H9 (cell line): ENCODE measurements at regions not wholly inside any gene's neighbourhood (a gene's known extent, or its start where the extent isn't known, plus 50 kb on each side); places are given as distances from the start of the nearest gene placed in this dataset.
"Not testable (repeated sequence)": the region's sequence is repeated elsewhere in the genome, so short reads cannot be mapped to it uniquely, and the experiment has no call there.

Experiments used
- DNase-seq: peaks from one replicate; pipeline ENCODE4 v3.0.0-alpha.2; 2017
- H2AFZ ChIP-seq: one replicate; pipeline ENCODE4 v1.6.1; 2013; ENCODE audit warnings: mild to moderate bottlenecking, low read length, control low read depth, moderate library complexity
- H2AK5ac ChIP-seq: 2 replicates; pipeline ENCODE4 v1.6.1; 2013; ENCODE audit warnings: low read length, control low read depth, mixed read lengths; ENCODE audit not compliant: insufficient read length
- H2BK120ac ChIP-seq: one replicate; pipeline ENCODE4 v1.6.1; 2013; ENCODE audit warnings: low read depth, mild to moderate bottlenecking, low read length, control low read depth, inconsistent platforms; ENCODE audit not compliant: poor library complexity, severe bottlenecking
- H2BK12ac ChIP-seq: 2 replicates; pipeline ENCODE4 v1.6.1; 2013; ENCODE audit warnings: low read length, control low read depth, mixed read lengths, low read depth; ENCODE audit not compliant: insufficient read length
- H2BK15ac ChIP-seq: 2 replicates; pipeline ENCODE4 v1.6.1; 2013; ENCODE audit warnings: low read depth, low read length, control low read depth
- H2BK20ac ChIP-seq: one replicate; pipeline ENCODE4 v1.6.1; 2013; ENCODE audit warnings: low read depth, mild to moderate bottlenecking, low read length, control low read depth, inconsistent platforms; ENCODE audit not compliant: poor library complexity, severe bottlenecking
- H2BK5ac ChIP-seq: 2 replicates; pipeline ENCODE4 v1.6.1; 2013; ENCODE audit warnings: low read length, control low read depth, mixed read lengths; ENCODE audit not compliant: insufficient read length
- H3K14ac ChIP-seq: 2 replicates; pipeline ENCODE4 v1.6.1; 2013; ENCODE audit warnings: low read length, control low read depth; ENCODE audit not compliant: insufficient read depth
- H3K18ac ChIP-seq: 2 replicates; pipeline ENCODE4 v1.6.1; 2013; ENCODE audit warnings: low read depth, mild to moderate bottlenecking, mixed read lengths, low read length, control low read depth; ENCODE audit not compliant: insufficient read length
- H3K23ac ChIP-seq: 2 replicates; pipeline ENCODE4 v1.6.1; 2013; ENCODE audit warnings: low read length, control low read depth, mixed read lengths, low read depth; ENCODE audit not compliant: insufficient read length
- H3K23me2 ChIP-seq: 2 replicates; pipeline ENCODE4 v1.6.1; 2013; ENCODE audit warnings: low read depth, mild to moderate bottlenecking, mixed read lengths, low read length, control low read depth; ENCODE audit not compliant: insufficient read length, poor library complexity, severe bottlenecking
- H3K27ac ChIP-seq: 2 replicates; pipeline ENCODE4 v1.5.1; 2013; ENCODE audit warnings: low read length, control low read depth, mixed read lengths, low read depth; ENCODE audit not compliant: insufficient read length
- H3K27me3 ChIP-seq: 2 replicates; pipeline ENCODE4 v1.6.1; 2013; ENCODE audit warnings: low read length, control low read depth, inconsistent platforms; ENCODE audit not compliant: insufficient read depth
- H3K4ac ChIP-seq: 2 replicates; pipeline ENCODE4 v1.6.1; 2013; ENCODE audit warnings: low read depth, mild to moderate bottlenecking, control low read depth, inconsistent platforms, low read length, moderate library complexity
- H3K4me1 ChIP-seq: 2 replicates; pipeline ENCODE4 v1.6.1; 2013; ENCODE audit warnings: low read length, control low read depth, inconsistent platforms; ENCODE audit not compliant: insufficient read depth
- H3K4me2 ChIP-seq: 2 replicates; pipeline ENCODE4 v1.6.1; 2013; ENCODE audit warnings: low read length, control low read depth, mixed read lengths; ENCODE audit not compliant: insufficient read length, insufficient read depth
- H3K56ac ChIP-seq: 2 replicates; pipeline ENCODE4 v1.6.1; 2013; ENCODE audit warnings: low read depth, mild to moderate bottlenecking, mixed read lengths, low read length, control low read depth; ENCODE audit not compliant: insufficient read length
- H3K79me1 ChIP-seq: 2 replicates; pipeline ENCODE4 v1.6.1; 2013; ENCODE audit warnings: low read depth, mild to moderate bottlenecking, moderate library complexity, low read length, control low read depth, inconsistent platforms; ENCODE audit not compliant: insufficient read depth, poor library complexity, severe bottlenecking
- H3K79me2 ChIP-seq: 2 replicates; pipeline ENCODE4 v1.6.1; 2013; ENCODE audit warnings: low read length, control low read depth, inconsistent platforms; ENCODE audit not compliant: insufficient read depth
- H3K9ac ChIP-seq: 2 replicates; pipeline ENCODE4 v1.6.1; 2013; ENCODE audit warnings: low read length, control low read depth, mixed read lengths; ENCODE audit not compliant: insufficient read length; ENCODE audit errors: extremely low read depth
- H3K9me3 ChIP-seq: one replicate; pipeline ENCODE4 v1.6.1; 2013; ENCODE audit warnings: low read depth, low read length, inconsistent platforms; ENCODE audit not compliant: control insufficient read depth
- H3T11ph ChIP-seq: one replicate; pipeline ENCODE4 v1.6.1; 2013; ENCODE audit warnings: mild to moderate bottlenecking, low read length, control low read depth, inconsistent platforms
- H4K20me1 ChIP-seq: one replicate; pipeline ENCODE4 v1.6.1; 2013; ENCODE audit not compliant: control insufficient read depth, insufficient read length, insufficient read depth
- H4K5ac ChIP-seq: 2 replicates; pipeline ENCODE4 v1.6.1; 2013; ENCODE audit warnings: low read depth, mild to moderate bottlenecking, mixed read lengths, low read length, control low read depth; ENCODE audit not compliant: insufficient read length
- H4K8ac ChIP-seq: replicated peaks from 2 replicates; pipeline ENCODE4 v1.6.1; 2013; ENCODE audit warnings: low read length, control low read depth, mixed read lengths, low read depth; ENCODE audit not compliant: insufficient read length
- H4K91ac ChIP-seq: 2 replicates; pipeline ENCODE4 v1.6.1; 2013; ENCODE audit warnings: low read depth, mild to moderate bottlenecking, moderate library complexity, mixed read lengths, low read length, control low read depth; ENCODE audit not compliant: insufficient read length
- H3K27ac Mint-ChIP-seq, 3 experiments: 2 replicates in 2 of 3; 3 replicates in 1 of 3; pipeline ENCODE4 v1.8.0; 2020 to 2021; ENCODE audit warnings: mixed read lengths in 3 of 3, mild to moderate bottlenecking in 1 of 3, moderate library complexity in 1 of 3
- H3K27me3 Mint-ChIP-seq: 2 replicates; pipeline ENCODE4 v1.8.0; 2021; ENCODE audit warnings: low read depth, mild to moderate bottlenecking, moderate library complexity, mixed read lengths
- H3K36me3 Mint-ChIP-seq, 3 experiments: 2 replicates in 2 of 3; 3 replicates in 1 of 3; pipeline ENCODE4 v1.8.0; 2020 to 2021; ENCODE audit warnings: low read depth in 3 of 3, mixed read lengths in 3 of 3; ENCODE audit not compliant: insufficient read depth in 1 of 3
- H3K4me1 Mint-ChIP-seq, 2 experiments: 2 replicates each; pipeline ENCODE4 v1.8.0; 2020; ENCODE audit warnings: mixed read lengths in 2 of 2
- H3K4me3 Mint-ChIP-seq, 2 experiments: 2 replicates in 1 of 2; 3 replicates in 1 of 2; pipeline ENCODE4 v1.8.0; 2020 to 2021; ENCODE audit warnings: mild to moderate bottlenecking in 2 of 2, mixed read lengths in 2 of 2, moderate library complexity in 1 of 2
- H3K9me3 Mint-ChIP-seq, 2 experiments: 2 replicates in 1 of 2; 3 replicates in 1 of 2; pipeline ENCODE4 v1.8.0; 2020; ENCODE audit warnings: mild to moderate bottlenecking in 2 of 2, mixed read lengths in 2 of 2, moderate library complexity in 1 of 2
- WGBS: extraction: QIAGEN DNeasy Blood & Tissue Kit; methylation state at CpG from one replicate; pipeline ENCODE4 v1.1.7; 2013; ENCODE audit warnings: missing lambda C conversion rate, low lambda C conversion rate, mixed read lengths; ENCODE audit not compliant: insufficient read length; ENCODE audit errors: extremely low coverage; 5-methylcytosine and 5-hydroxymethylcytosine counted together

- not testable (repeated sequence) for H3K36me3 Mint-ChIP-seq
Observed at GRCh38 chr2:87610974-87611373, 136.9 kb upstream of the PLGLB2 start.

GRCh38 chr2:87611416-87611815, 136.5 kb upstream of the PLGLB2 start:
- not testable (repeated sequence) for H4K5ac ChIP-seq, H3K4me1 Mint-ChIP-seq, H3K79me2 ChIP-seq, H2BK20ac ChIP-seq, H2BK5ac ChIP-seq, H3K4me2 ChIP-seq, H3K23ac ChIP-seq, H4K20me1 ChIP-seq, H3K27me3 Mint-ChIP-seq, H2AFZ ChIP-seq, H3T11ph ChIP-seq, H3K36me3 Mint-ChIP-seq, H3K4ac ChIP-seq, H3K23me2 ChIP-seq, H3K9me3 Mint-ChIP-seq, H3K14ac ChIP-seq, H3K18ac ChIP-seq, H3K79me1 ChIP-seq, H2BK15ac ChIP-seq, H3K27ac Mint-ChIP-seq, H4K8ac ChIP-seq, H3K9me3 ChIP-seq, H3K27ac ChIP-seq, H3K4me1 ChIP-seq, H3K56ac ChIP-seq, H2BK120ac ChIP-seq, H4K91ac ChIP-seq, H3K9ac ChIP-seq, H3K4me3 Mint-ChIP-seq, H3K27me3 ChIP-seq, H2BK12ac ChIP-seq, H2AK5ac ChIP-seq, DNase-seq
- no CpG with 5 or more reads among the region's 4 CpGs for WGBS

More at GRCh38 chr2:87610974-87611373, 136.9 kb upstream of the PLGLB2 start:
- H3K4me1 ChIP-seq, H3K27me3 ChIP-seq, H2BK5ac ChIP-seq, H4K20me1 ChIP-seq, H3K4ac ChIP-seq, H2BK12ac ChIP-seq, H3K9ac ChIP-seq, H3K9me3 ChIP-seq, H4K5ac ChIP-seq, H3K23ac ChIP-seq, H2AFZ ChIP-seq, H3K27ac Mint-ChIP-seq, DNase-seq, H3K56ac ChIP-seq, H2BK15ac ChIP-seq, H3K4me1 Mint-ChIP-seq, H3K79me1 ChIP-seq, H3K27me3 Mint-ChIP-seq, H3K4me2 ChIP-seq, H3K18ac ChIP-seq, H3K27ac ChIP-seq, H3K14ac ChIP-seq, H3K4me3 Mint-ChIP-seq, H3K23me2 ChIP-seq, H3T11ph ChIP-seq, H4K91ac ChIP-seq, H3K79me2 ChIP-seq, H3K9me3 Mint-ChIP-seq, H2AK5ac ChIP-seq, H4K8ac ChIP-seq, H2BK20ac ChIP-seq, H2BK120ac ChIP-seq: not testable (repeated sequence)
- WGBS, result no CpG with 5 or more reads among the region's 1 CpG
